H9 (cell line): ENCODE measurements at regions not wholly inside any gene's neighbourhood (a gene's known extent, or its start where the extent isn't known, plus 50 kb on each side); places are given as distances from the start of the nearest gene placed in this dataset.

ENCODE experiments used
- DNase-seq: peaks from one replicate; pipeline ENCODE4 v3.0.0-alpha.2; 2017
- H2AFZ ChIP-seq: one replicate; pipeline ENCODE4 v1.6.1; 2013; ENCODE audit warnings: mild to moderate bottlenecking, low read length, control low read depth, moderate library complexity
- H2AK5ac ChIP-seq: 2 replicates; pipeline ENCODE4 v1.6.1; 2013; ENCODE audit warnings: low read length, control low read depth, mixed read lengths; ENCODE audit not compliant: insufficient read length
- H2BK120ac ChIP-seq: one replicate; pipeline ENCODE4 v1.6.1; 2013; ENCODE audit warnings: low read depth, mild to moderate bottlenecking, low read length, control low read depth, inconsistent platforms; ENCODE audit not compliant: poor library complexity, severe bottlenecking
- H2BK12ac ChIP-seq: 2 replicates; pipeline ENCODE4 v1.6.1; 2013; ENCODE audit warnings: low read length, control low read depth, mixed read lengths, low read depth; ENCODE audit not compliant: insufficient read length
- H2BK15ac ChIP-seq: 2 replicates; pipeline ENCODE4 v1.6.1; 2013; ENCODE audit warnings: low read depth, low read length, control low read depth
- H2BK20ac ChIP-seq: one replicate; pipeline ENCODE4 v1.6.1; 2013; ENCODE audit warnings: low read depth, mild to moderate bottlenecking, low read length, control low read depth, inconsistent platforms; ENCODE audit not compliant: poor library complexity, severe bottlenecking
- H2BK5ac ChIP-seq: 2 replicates; pipeline ENCODE4 v1.6.1; 2013; ENCODE audit warnings: low read length, control low read depth, mixed read lengths; ENCODE audit not compliant: insufficient read length
- H3K14ac ChIP-seq: 2 replicates; pipeline ENCODE4 v1.6.1; 2013; ENCODE audit warnings: low read length, control low read depth; ENCODE audit not compliant: insufficient read depth
- H3K18ac ChIP-seq: 2 replicates; pipeline ENCODE4 v1.6.1; 2013; ENCODE audit warnings: low read depth, mild to moderate bottlenecking, mixed read lengths, low read length, control low read depth; ENCODE audit not compliant: insufficient read length
- H3K23ac ChIP-seq: 2 replicates; pipeline ENCODE4 v1.6.1; 2013; ENCODE audit warnings: low read length, control low read depth, mixed read lengths, low read depth; ENCODE audit not compliant: insufficient read length
- H3K23me2 ChIP-seq: 2 replicates; pipeline ENCODE4 v1.6.1; 2013; ENCODE audit warnings: low read depth, mild to moderate bottlenecking, mixed read lengths, low read length, control low read depth; ENCODE audit not compliant: insufficient read length, poor library complexity, severe bottlenecking
- H3K27ac ChIP-seq: 2 replicates; pipeline ENCODE4 v1.5.1; 2013; ENCODE audit warnings: low read length, control low read depth, mixed read lengths, low read depth; ENCODE audit not compliant: insufficient read length
- H3K27me3 ChIP-seq: 2 replicates; pipeline ENCODE4 v1.6.1; 2013; ENCODE audit warnings: low read length, control low read depth, inconsistent platforms; ENCODE audit not compliant: insufficient read depth
- H3K4ac ChIP-seq: 2 replicates; pipeline ENCODE4 v1.6.1; 2013; ENCODE audit warnings: low read depth, mild to moderate bottlenecking, control low read depth, inconsistent platforms, low read length, moderate library complexity
- H3K4me1 ChIP-seq: 2 replicates; pipeline ENCODE4 v1.6.1; 2013; ENCODE audit warnings: low read length, control low read depth, inconsistent platforms; ENCODE audit not compliant: insufficient read depth
- H3K4me2 ChIP-seq: 2 replicates; pipeline ENCODE4 v1.6.1; 2013; ENCODE audit warnings: low read length, control low read depth, mixed read lengths; ENCODE audit not compliant: insufficient read length, insufficient read depth
- H3K56ac ChIP-seq: 2 replicates; pipeline ENCODE4 v1.6.1; 2013; ENCODE audit warnings: low read depth, mild to moderate bottlenecking, mixed read lengths, low read length, control low read depth; ENCODE audit not compliant: insufficient read length
- H3K79me1 ChIP-seq: 2 replicates; pipeline ENCODE4 v1.6.1; 2013; ENCODE audit warnings: low read depth, mild to moderate bottlenecking, moderate library complexity, low read length, control low read depth, inconsistent platforms; ENCODE audit not compliant: insufficient read depth, poor library complexity, severe bottlenecking
- H3K79me2 ChIP-seq: 2 replicates; pipeline ENCODE4 v1.6.1; 2013; ENCODE audit warnings: low read length, control low read depth, inconsistent platforms; ENCODE audit not compliant: insufficient read depth
- H3K9ac ChIP-seq: 2 replicates; pipeline ENCODE4 v1.6.1; 2013; ENCODE audit warnings: low read length, control low read depth, mixed read lengths; ENCODE audit not compliant: insufficient read length; ENCODE audit errors: extremely low read depth
- H3K9me3 ChIP-seq: one replicate; pipeline ENCODE4 v1.6.1; 2013; ENCODE audit warnings: low read depth, low read length, inconsistent platforms; ENCODE audit not compliant: control insufficient read depth
- H3T11ph ChIP-seq: one replicate; pipeline ENCODE4 v1.6.1; 2013; ENCODE audit warnings: mild to moderate bottlenecking, low read length, control low read depth, inconsistent platforms
- H4K20me1 ChIP-seq: one replicate; pipeline ENCODE4 v1.6.1; 2013; ENCODE audit not compliant: control insufficient read depth, insufficient read length, insufficient read depth
- H4K5ac ChIP-seq: 2 replicates; pipeline ENCODE4 v1.6.1; 2013; ENCODE audit warnings: low read depth, mild to moderate bottlenecking, mixed read lengths, low read length, control low read depth; ENCODE audit not compliant: insufficient read length
- H4K8ac ChIP-seq: replicated peaks from 2 replicates; pipeline ENCODE4 v1.6.1; 2013; ENCODE audit warnings: low read length, control low read depth, mixed read lengths, low read depth; ENCODE audit not compliant: insufficient read length
- H4K91ac ChIP-seq: 2 replicates; pipeline ENCODE4 v1.6.1; 2013; ENCODE audit warnings: low read depth, mild to moderate bottlenecking, moderate library complexity, mixed read lengths, low read length, control low read depth; ENCODE audit not compliant: insufficient read length
- H3K27ac Mint-ChIP-seq, 3 experiments: 2 replicates in 2 of 3; 3 replicates in 1 of 3; pipeline ENCODE4 v1.8.0; 2020 to 2021; ENCODE audit warnings: mixed read lengths in 3 of 3, mild to moderate bottlenecking in 1 of 3, moderate library complexity in 1 of 3
- H3K27me3 Mint-ChIP-seq: 2 replicates; pipeline ENCODE4 v1.8.0; 2021; ENCODE audit warnings: low read depth, mild to moderate bottlenecking, moderate library complexity, mixed read lengths
- H3K36me3 Mint-ChIP-seq, 3 experiments: 2 replicates in 2 of 3; 3 replicates in 1 of 3; pipeline ENCODE4 v1.8.0; 2020 to 2021; ENCODE audit warnings: low read depth in 3 of 3, mixed read lengths in 3 of 3; ENCODE audit not compliant: insufficient read depth in 1 of 3
- H3K4me1 Mint-ChIP-seq, 2 experiments: 2 replicates each; pipeline ENCODE4 v1.8.0; 2020; ENCODE audit warnings: mixed read lengths in 2 of 2
- H3K4me3 Mint-ChIP-seq, 2 experiments: 2 replicates in 1 of 2; 3 replicates in 1 of 2; pipeline ENCODE4 v1.8.0; 2020 to 2021; ENCODE audit warnings: mild to moderate bottlenecking in 2 of 2, mixed read lengths in 2 of 2, moderate library complexity in 1 of 2
- H3K9me3 Mint-ChIP-seq, 2 experiments: 2 replicates in 1 of 2; 3 replicates in 1 of 2; pipeline ENCODE4 v1.8.0; 2020; ENCODE audit warnings: mild to moderate bottlenecking in 2 of 2, mixed read lengths in 2 of 2, moderate library complexity in 1 of 2
- WGBS: extraction: QIAGEN DNeasy Blood & Tissue Kit; methylation state at CpG from one replicate; pipeline ENCODE4 v1.1.7; 2013; ENCODE audit warnings: missing lambda C conversion rate, low lambda C conversion rate, mixed read lengths; ENCODE audit not compliant: insufficient read length; ENCODE audit errors: extremely low coverage; 5-methylcytosine and 5-hydroxymethylcytosine counted together
- TF ChIP-seq, protein P1 (sequence below): fragments of 200-600 bp; sonication (generic); conservative IDR thresholded peaks from 3 replicates; pipeline ENCODE4 v1.8.0; 2021; ENCODE audit warnings: antibody characterized with exemption, mild to moderate bottlenecking

DNA sequence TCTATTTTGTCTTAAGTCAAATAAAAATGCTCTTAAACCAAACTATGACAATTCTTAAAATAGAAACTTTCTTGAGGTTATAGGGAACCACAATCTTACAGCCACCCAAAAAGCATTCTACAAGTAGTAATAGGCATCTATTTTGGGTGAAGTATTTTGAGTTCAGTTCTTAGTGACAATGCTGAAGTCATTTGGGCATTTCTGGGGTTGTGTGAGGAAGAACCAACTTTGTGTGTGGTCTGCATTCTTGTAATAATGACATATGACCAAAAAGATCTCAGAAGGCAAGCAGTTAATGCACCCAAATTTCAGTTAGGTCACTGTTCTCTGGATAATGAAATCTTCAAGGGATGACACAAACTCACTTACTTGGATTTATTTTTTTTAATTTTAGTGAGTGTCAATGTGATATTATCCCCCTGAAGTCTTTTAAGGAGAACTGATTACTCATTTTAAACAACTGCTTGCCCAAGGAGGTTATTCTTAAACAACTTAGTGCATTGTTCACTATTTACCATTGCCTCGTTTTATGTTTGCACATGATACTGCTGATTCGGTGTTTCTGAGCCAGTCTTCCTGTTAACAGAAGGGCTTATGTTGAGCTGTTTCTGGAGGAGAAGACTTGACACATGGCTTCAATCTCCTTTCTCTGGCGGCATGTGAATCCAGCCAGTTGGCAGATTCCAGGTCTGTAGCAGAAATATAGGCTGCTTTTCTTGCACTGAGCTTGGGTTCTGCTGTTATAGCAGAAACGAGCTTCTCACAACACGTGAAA is 618.9 kb downstream of the BCKDHB start:
- no peaks in the 10 kb centered on the region for H4K20me1 ChIP-seq
- H4K8ac ChIP-seq, result no peak overlapping the region
- no peak overlapping the region for H2AK5ac ChIP-seq
- no peak overlapping the region for H3T11ph ChIP-seq
- H3K27ac Mint-ChIP-seq, result no peak overlapping the region
- H2BK20ac ChIP-seq, result no peak overlapping the region
- no peaks in the 10 kb centered on the region for H3K79me2 ChIP-seq
- H3K14ac ChIP-seq, result no peak overlapping the region
- H3K36me3 Mint-ChIP-seq, result no peaks in the 10 kb centered on the region
- no peak overlapping the region for H4K91ac ChIP-seq
- H3K4me3 Mint-ChIP-seq, result no peak overlapping the region
- no peak overlapping the region for H2BK12ac ChIP-seq
- H3K4me1 ChIP-seq, result no peaks in the 10 kb centered on the region
- H2BK120ac ChIP-seq, result no peak overlapping the region
- H3K9me3 ChIP-seq, result no peaks in the 10 kb centered on the region
- H3K27me3 Mint-ChIP-seq, result no peaks in the 10 kb centered on the region
- H4K5ac ChIP-seq, result no peak overlapping the region
- WGBS, result no CpG with 5 or more reads among the region's 5 CpGs
- no peaks in the 10 kb centered on the region for H3K79me1 ChIP-seq
- TF ChIP-seq, protein P1, sequence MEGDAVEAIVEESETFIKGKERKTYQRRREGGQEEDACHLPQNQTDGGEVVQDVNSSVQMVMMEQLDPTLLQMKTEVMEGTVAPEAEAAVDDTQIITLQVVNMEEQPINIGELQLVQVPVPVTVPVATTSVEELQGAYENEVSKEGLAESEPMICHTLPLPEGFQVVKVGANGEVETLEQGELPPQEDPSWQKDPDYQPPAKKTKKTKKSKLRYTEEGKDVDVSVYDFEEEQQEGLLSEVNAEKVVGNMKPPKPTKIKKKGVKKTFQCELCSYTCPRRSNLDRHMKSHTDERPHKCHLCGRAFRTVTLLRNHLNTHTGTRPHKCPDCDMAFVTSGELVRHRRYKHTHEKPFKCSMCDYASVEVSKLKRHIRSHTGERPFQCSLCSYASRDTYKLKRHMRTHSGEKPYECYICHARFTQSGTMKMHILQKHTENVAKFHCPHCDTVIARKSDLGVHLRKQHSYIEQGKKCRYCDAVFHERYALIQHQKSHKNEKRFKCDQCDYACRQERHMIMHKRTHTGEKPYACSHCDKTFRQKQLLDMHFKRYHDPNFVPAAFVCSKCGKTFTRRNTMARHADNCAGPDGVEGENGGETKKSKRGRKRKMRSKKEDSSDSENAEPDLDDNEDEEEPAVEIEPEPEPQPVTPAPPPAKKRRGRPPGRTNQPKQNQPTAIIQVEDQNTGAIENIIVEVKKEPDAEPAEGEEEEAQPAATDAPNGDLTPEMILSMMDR, result no peak
- H2AFZ ChIP-seq, result no peak overlapping the region
- no peak overlapping the region for H3K18ac ChIP-seq
- no peak overlapping the region for H3K23ac ChIP-seq
- no peak overlapping the region for H2BK5ac ChIP-seq
- no peaks in the 10 kb centered on the region for H3K4me1 Mint-ChIP-seq
- no peak overlapping the region for H3K4ac ChIP-seq
- DNase-seq, result no peak
- no peak overlapping the region for H3K27ac ChIP-seq
- no peak overlapping the region for H3K4me2 ChIP-seq
- no peaks in the 10 kb centered on the region for H3K23me2 ChIP-seq
- H3K9ac ChIP-seq, result no peak overlapping the region
- H3K27me3 ChIP-seq, result no peaks in the 10 kb centered on the region
- H3K56ac ChIP-seq, result no peak overlapping the region
- no peaks in the 10 kb centered on the region; a peak in 2 of 5 replicates for H3K9me3 Mint-ChIP-seq
- no peak overlapping the region for H2BK15ac ChIP-seq
